MV-4-11 (cell line): ENCODE measurements at regions not wholly inside any gene's neighbourhood (a gene's known extent, or its start where the extent isn't known, plus 50 kb on each side); places are given as distances from the start of the nearest gene placed in this dataset.

Experiments
- DNase-seq: peaks from one replicate; lab custom pipeline; 2025; lab: John Stamatoyannopoulos, UW

DNA sequence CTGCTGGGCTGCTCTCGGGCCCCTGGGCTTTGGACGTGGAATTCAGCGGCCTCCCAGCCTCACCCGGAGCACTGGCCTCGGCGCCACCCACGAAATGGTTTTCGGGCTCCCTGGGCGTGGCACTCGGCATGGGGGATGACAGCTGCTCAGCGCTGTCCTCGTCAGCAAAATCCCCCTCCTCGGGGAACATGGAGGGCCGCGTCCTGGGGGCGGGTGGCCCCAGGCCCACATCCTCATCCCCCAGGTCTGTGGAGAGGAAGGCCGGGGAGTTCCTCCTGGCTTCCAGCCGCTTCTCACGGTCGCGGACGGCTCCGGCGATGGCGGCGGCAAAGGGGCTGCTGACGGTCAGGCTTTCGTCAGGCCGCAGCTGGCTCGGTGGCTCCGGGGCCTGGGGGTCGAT, 88.4 kb downstream of the CTTN start:
- no peak for DNase-seq

DNA sequence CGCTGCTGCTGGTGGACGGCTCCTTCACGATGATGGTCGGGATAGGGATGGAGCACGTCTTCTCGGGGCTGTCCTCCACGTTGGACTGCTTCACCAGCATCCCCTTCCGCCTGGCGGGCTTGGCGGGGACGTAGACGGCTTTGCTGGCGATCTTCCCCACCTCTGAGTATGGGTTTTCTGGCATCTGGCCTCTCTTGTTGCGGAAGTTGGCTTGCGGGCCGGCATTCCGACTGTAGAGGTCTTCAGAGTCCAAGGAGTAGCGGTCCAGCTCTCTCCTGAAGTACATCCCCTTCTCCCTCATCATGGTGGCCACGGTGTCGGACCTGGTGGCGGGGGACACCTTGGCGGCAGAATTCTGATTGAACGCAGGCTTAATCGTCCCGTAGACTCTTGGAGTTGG, 88.8 kb downstream of the CTTN start:
- no peak for DNase-seq

GRCh38 chr11:70487756-70488155, 89.4 kb downstream of the CTTN start:
- DNase-seq, result no peak

GRCh38 chr11:70488171-70488703, 89.9 kb downstream of the CTTN start:
- no peak for DNase-seq

- DNase-seq, result no peak
Observed at GRCh38 chr11:70489276-70489675, 90.9 kb downstream of the CTTN start.

- DNase-seq, result no peak
Observed at GRCh38 chr11:70490208-70490607, 91.9 kb downstream of the CTTN start.

GRCh38 chr11:70490723-70491558, 92.6 kb downstream of the CTTN start:
- DNase-seq, result no peak

DNA sequence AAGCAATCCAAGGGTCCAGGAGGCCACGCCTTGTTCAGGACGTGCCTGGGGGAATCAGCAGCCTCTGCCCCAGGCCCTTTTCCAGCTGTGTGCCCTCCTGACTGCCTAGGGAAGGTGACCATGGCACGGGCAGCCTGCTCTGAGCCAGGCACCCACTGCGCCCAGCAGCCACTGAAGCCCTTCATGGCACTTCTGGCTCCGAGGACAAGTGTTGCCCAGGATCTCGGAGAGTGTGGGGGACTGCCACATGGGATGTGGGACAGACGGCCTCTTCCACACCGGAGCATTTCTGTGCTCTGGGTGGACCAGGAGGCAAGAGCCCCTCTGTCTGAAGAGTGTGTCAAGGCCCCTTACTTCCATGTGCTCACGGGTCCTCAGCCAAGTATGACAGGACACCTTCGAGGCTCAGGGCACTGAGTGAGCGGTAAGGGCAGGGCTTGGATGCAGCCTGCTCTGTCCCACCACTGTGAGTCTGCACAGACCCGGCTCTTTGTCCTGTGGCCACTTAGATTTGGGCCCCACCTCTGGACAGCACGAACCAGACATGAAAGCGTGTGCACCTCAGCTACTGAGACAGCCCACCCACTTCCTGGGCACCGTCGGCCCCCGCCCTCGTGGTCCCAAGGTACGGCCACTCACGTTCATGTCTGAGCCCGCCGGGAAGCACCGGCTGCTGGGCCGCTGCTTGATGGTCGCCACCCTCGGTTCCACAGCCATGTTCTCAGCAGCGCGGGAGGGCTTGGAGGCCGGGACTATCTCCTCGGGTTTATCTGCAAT, 93.6 kb downstream of the CTTN start:
- DNase-seq, result no peak

- DNase-seq, result no peak
Observed at GRCh38 chr11:70493089-70493474, 94.8 kb downstream of the CTTN start.

GRCh38 chr11:70493891-70494290, 95.6 kb downstream of the CTTN start:
- no peak for DNase-seq

DNA sequence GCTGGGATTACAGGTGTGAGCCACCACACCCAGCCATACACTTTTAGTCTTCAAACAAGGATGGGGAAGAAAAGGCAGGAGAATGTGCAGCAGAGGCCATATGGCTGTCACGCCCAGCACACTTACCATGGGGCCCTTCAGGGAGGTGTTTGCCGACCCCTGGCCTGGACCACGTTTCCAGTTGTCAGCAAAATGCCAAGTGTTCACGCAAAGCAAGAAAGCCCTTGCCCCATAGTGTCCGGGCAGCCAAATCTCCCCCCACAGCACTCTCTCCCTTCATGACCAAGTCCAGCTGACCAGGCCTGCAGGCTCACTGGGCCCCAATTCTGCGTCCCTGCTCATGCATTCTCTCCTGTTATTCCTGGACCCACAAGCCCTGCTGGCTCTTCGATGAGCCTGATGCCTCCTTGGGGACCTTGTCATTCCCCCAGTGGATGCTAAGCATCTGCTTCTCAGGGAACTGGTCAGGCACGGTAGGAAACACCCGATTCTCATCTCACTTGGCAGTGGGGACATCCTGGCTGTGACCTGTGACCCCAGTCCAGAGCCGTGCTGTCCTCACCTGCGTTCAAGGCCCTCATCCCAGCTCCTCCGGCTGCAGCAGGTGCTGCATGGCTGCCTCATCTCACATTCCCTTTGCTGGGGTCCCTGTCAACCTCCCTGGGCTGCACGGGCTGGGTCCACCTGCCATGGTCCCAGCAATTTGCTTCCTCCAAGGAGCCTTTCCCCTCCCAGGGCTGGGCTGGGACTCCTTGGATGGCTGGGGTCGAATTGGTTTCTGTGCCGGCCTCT, 96.4 kb downstream of the CTTN start:
- no peak for DNase-seq

DNA sequence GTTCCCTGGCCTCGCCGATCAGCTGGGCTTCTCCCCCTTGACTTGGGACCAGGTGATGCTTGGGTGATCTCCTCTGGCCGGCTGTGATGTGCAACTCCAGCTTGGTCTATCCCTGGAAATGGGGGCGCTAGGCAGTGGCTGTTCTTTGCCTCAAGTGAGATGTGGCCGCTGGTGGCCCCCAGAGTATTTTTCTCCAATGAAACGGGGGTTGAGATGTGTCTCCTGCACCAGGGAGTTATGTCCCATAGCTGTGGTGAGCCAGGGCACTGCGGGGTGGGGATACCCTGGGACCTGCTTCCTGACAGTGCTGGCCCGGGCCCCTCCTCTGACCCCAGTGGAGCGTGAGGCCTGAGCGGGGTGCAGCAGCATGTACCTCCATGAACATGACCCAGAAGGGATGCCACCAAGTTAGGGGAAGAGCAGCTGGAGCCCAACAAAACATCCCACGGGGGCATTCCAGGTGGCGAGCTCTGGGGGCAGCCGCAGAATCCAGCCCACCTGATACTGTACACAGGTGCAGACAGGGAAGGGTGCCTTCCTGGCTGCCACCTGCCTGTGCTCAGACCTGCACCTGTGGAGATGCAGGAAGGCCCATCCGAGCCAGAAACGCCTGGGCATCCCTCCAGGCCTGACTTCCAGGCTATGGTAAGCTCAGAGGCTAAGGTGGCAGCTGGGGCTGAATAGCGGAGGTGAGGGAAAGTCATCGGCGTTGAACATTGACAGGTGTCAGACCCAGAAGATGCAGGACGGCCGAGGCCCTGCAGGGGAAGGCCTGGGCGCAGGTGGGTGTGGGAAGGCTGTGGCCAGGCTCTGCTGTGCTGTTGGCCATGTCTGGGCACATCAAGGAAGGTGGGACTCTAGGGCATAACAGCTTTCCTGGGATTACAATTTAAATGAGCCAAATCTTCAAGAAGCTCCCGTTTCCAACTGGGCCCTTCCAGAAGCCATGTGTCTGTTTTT, 97.3 kb downstream of the CTTN start:
- no peak for DNase-seq

DNA sequence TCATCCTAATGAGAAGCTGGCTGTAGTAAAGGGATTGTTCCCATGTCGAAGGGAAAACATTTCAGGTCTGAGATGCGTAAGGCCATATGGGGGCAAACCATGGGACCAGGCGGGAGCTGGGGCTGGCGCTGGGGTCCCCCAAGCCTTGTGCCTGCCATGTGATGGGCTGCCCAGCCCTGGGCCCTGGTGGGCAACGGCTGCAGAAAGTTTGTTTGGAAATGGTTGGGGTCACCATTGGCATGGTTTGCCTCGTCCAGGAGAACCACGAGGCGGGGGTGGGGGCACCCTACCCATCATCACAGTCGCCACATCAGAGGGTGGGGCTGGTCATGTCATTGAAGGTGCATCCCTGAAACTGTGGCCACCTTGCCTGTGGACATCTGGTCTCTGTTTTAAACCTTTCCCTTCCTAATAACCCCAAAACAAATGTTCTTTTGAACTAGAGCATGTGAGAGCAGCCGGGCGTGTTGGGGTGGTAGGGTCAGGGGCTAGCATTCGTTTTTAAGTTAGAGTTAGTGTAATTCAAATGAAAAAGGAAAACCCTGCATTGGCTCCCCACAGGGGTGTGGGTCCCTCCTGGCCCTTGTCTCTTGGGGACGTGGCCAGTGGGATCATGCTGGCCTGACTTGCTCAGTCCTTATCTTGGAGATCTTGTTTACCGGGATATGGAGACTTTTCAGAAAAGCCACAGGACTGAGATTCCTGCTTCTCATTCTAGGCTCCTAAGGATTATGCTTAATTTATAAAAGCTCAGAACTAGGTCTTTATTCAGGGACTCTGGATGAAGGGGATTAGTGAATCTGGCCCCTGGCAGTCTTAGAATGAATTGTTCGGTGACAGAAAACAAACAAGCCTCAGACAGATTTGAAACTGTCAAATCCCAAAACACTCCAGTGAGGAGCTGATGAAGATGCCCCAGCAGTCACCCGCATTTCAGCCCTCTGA, 98.5 kb downstream of the CTTN start:
- DNase-seq, result no peak

- DNase-seq, result no peak
Observed at GRCh38 chr11:70497536-70498075, 99.3 kb downstream of the CTTN start.

DNA sequence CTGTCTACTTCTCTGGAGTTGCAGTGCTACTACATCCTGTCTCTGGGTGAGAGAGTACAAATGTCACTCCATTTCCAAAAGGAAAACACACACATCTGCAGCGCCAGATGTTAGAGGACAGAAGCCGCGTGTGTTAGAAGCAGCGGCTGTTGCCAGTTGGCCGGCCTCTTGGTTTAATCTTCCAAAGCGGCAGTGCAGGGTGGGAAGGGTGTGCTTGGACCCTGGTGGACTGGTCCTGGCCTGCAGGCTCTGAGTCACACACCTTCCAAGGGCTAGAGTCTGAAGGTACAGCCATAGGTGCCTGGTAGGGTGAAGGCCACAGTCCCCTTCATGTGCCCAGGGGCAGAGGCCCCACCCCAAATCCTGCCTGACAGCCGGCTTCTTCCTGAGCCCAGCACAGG, 99.8 kb downstream of the CTTN start:
- no peak for DNase-seq

- DNase-seq, result no peak
Observed at GRCh38 chr11:70498976-70499801, 100.9 kb downstream of the CTTN start.

- DNase-seq, result no peak
Observed at GRCh38 chr11:70500076-70500847, 101.9 kb downstream of the CTTN start.
